HepG2 (cell line): ENCODE measurements at regions not wholly inside any gene's neighbourhood (a gene's known extent, or its start where the extent isn't known, plus 50 kb on each side); places are given as distances from the start of the nearest gene placed in this dataset.

Source experiments
- ATAC-seq: fragments of 200-7000 bp; cut with Tn5 transposase; 3 replicates; pipeline ENCODE4 v1.9.1; 2020; ENCODE audit warnings: mild to moderate bottlenecking, moderate library complexity
- BruUV-seq: library from RNA; stranded (reverse); fragments of 400-500 nt; replicated peaks from 2 replicates; lab custom pipeline; 2021; lab: Mats Ljungman, UMichigan
- CTCF ChIA-PET: fragments of 300-600 bp; formaldehyde crosslinking; extraction: SDS; loops from one replicate; lab custom pipeline; 2021; ENCODE audit warnings: low total read pairs, inconsistent platforms, low intra/inter-chr PET ratio; lab: Yijun Ruan, JAX
- POLR2A ChIA-PET: fragments of 350-600 bp; sonication (Branson Sonifier 250); formaldehyde crosslinking; loops from one replicate; lab custom pipeline; 2020; ENCODE audit warnings: antibody characterized with exemption, inconsistent platforms; lab: Yijun Ruan, JAX
- DNase-seq: peaks from one replicate; pipeline ENCODE4 v3.0.0-alpha.2; 2015; ENCODE audit warnings: low spot score
- FAIRE-seq: peaks from 3 replicates; lab custom pipeline; 2011; peaks lifted over from hg19 to GRCh38; lab: Jason Lieb, UNC
- H2AFZ ChIP-seq: one replicate; pipeline ENCODE4 v1.6.1; 2011; ENCODE audit warnings: low read length, inconsistent platforms
- H3K27ac ChIP-seq: fragments of 300-600 bp; 3 replicates; pipeline ENCODE4 v1.8.0; 2011; ENCODE audit warnings: mixed run types, mild to moderate bottlenecking, mixed read lengths, low read length, inconsistent platforms; ENCODE audit not compliant: insufficient read depth; ENCODE audit errors: extremely low read length
- H3K27me3 ChIP-seq, 2 experiments: fragments of 200-600 bp in 1 of 2; 2 replicates in 1 of 2; 3 replicates in 1 of 2; pipeline versions ENCODE4 v1.6.0 to v1.8.0; 2011; ENCODE audit warnings: low read length in 2 of 2, mild to moderate bottlenecking in 2 of 2, moderate library complexity in 2 of 2, inconsistent platforms in 1 of 2; ENCODE audit not compliant: insufficient read depth in 2 of 2, control insufficient read depth in 1 of 2
- H3K36me3 ChIP-seq, 2 experiments: fragments of 200-600 bp in 1 of 2; replicated peaks in 1 of 2; 2 replicates in 1 of 2; 3 replicates in 1 of 2; pipeline versions ENCODE4 v1.5.1 to v1.8.0; 2011; ENCODE audit warnings: low read length in 2 of 2, inconsistent platforms in 1 of 2; ENCODE audit not compliant: insufficient read depth in 2 of 2, control insufficient read depth in 1 of 2
- H3K4me1 ChIP-seq: 2 replicates; pipeline ENCODE4 v1.5.1; 2012; ENCODE audit warnings: low read length, inconsistent platforms; ENCODE audit not compliant: insufficient read depth
- H3K4me2 ChIP-seq: 2 replicates; pipeline ENCODE4 v1.6.0; 2011; ENCODE audit warnings: low read depth, low read length, inconsistent platforms
- H3K4me3 ChIP-seq, 3 experiments: fragments of 200-600 bp in 1 of 3; sonication (generic), shearing (Covaris generic) in 1 of 3; replicated peaks in 1 of 3; 2 replicates each; pipeline ENCODE4 v1.5.1; 2011 to 2016; ENCODE audit warnings: low read length in 3 of 3, inconsistent platforms in 2 of 3, low read depth in 2 of 3, mild to moderate bottlenecking in 2 of 3, control low read depth in 1 of 3, mixed read lengths in 1 of 3; ENCODE audit not compliant: insufficient read depth in 1 of 3
- H3K79me2 ChIP-seq: one replicate; pipeline ENCODE4 v1.6.1; 2011; ENCODE audit warnings: low read length, inconsistent platforms; ENCODE audit not compliant: insufficient read depth
- H3K9ac ChIP-seq: 2 replicates; pipeline ENCODE4 v1.6.0; 2011; ENCODE audit warnings: mild to moderate bottlenecking, low read depth, low read length, inconsistent platforms; ENCODE audit not compliant: insufficient read depth
- H3K9me3 ChIP-seq: 2 replicates; pipeline ENCODE4 v1.5.1; 2012; ENCODE audit warnings: mild to moderate bottlenecking, low read length
- H4K20me1 ChIP-seq: 2 replicates; pipeline ENCODE4 v1.6.0; 2011; ENCODE audit warnings: inconsistent platforms, mild to moderate bottlenecking, low read length, moderate library complexity; ENCODE audit not compliant: insufficient read depth
- AGO1 ChIP-seq: fragments of 200-400 bp; formaldehyde crosslinking; IDR thresholded peaks from 2 replicates; pipeline ENCODE4 v1.6.1; 2017; ENCODE audit warnings: mild to moderate bottlenecking, low read depth, low read length, moderate library complexity; ENCODE audit not compliant: poor library complexity, severe bottlenecking
- AKAP8 ChIP-seq: sonication (generic); formaldehyde crosslinking; IDR thresholded peaks from 2 replicates; pipeline ENCODE4 v1.5.1; 2020; ENCODE audit warnings: mild to moderate bottlenecking, missing genetic modification reagents
- DPF2 ChIP-seq: sonication (generic); formaldehyde crosslinking; IDR thresholded peaks from 2 replicates; pipeline ENCODE4 v1.4.0; 2020; ENCODE audit warnings: mild to moderate bottlenecking, low read depth, missing genetic modification reagents, borderline replicate concordance
- EZH2 ChIP-seq: conservative IDR thresholded peaks from 2 replicates; pipeline ENCODE4 v1.6.1; 2012; ENCODE audit warnings: mild to moderate bottlenecking, low read depth, low read length, moderate library complexity
- FOXA3 ChIP-seq: IDR thresholded peaks from 2 replicates; pipeline ENCODE4 v1.6.1; 2016; ENCODE audit warnings: missing genetic modification reagents, missing compliant biosample characterization
- HMGA1 ChIP-seq: sonication (generic); formaldehyde crosslinking; conservative IDR thresholded peaks from 2 replicates; pipeline ENCODE4 v1.4.0; 2020; ENCODE audit warnings: missing genetic modification reagents
- KLF12 ChIP-seq: sonication (generic); formaldehyde crosslinking; IDR thresholded peaks from 2 replicates; pipeline ENCODE4 v1.4.0; 2020; ENCODE audit warnings: missing genetic modification reagents, borderline replicate concordance
- MAFF ChIP-seq: IDR thresholded peaks from 2 replicates; pipeline ENCODE4 v1.6.1; 2011; ENCODE audit warnings: low read depth, low read length, improper control_type of control experiment
- MAFK ChIP-seq, 2 experiments: IDR thresholded peaks in 1 of 2; conservative IDR thresholded peaks in 1 of 2; 2 replicates each; pipeline ENCODE4 v1.6.1; 2011; ENCODE audit warnings: improper control_type of control experiment in 2 of 2, low read length in 2 of 2
- MLX ChIP-seq: IDR thresholded peaks from 2 replicates; pipeline ENCODE4 v1.6.1; 2016
- PRDM4 ChIP-seq: sonication (generic); formaldehyde crosslinking; IDR thresholded peaks from 2 replicates; pipeline ENCODE4 v1.9.0; 2021; ENCODE audit warnings: missing genetic modification reagents, borderline replicate concordance
- RAD21 ChIP-seq: fragments of 450-650 bp; formaldehyde crosslinking; IDR thresholded peaks from 2 replicates; pipeline ENCODE4 v1.5.0; 2020; ENCODE audit warnings: mild to moderate bottlenecking
- SMAD3 ChIP-seq: sonication (generic); formaldehyde crosslinking; IDR thresholded peaks from 2 replicates; pipeline ENCODE4 v1.4.0; 2020; ENCODE audit warnings: missing genetic modification reagents
- ZNF296 ChIP-seq: sonication (generic); formaldehyde crosslinking; conservative IDR thresholded peaks from 2 replicates; pipeline ENCODE4 v1.5.0; 2020; ENCODE audit warnings: mild to moderate bottlenecking, missing genetic modification reagents
- WGBS: methylation state at CpG from one replicate; pipeline ENCODE4 v1.1.6; 2017; ENCODE audit warnings: low lambda C conversion rate; 5-methylcytosine and 5-hydroxymethylcytosine counted together
- in situ Hi-C: cut with HindIII; loops from 2 replicates; pipeline ENCODE4 v1.10.0; 2017; ENCODE audit warnings: low pct_unique_long_range_greater_than_20kb; ENCODE audit not compliant: extremely low pct_ligation_motif_present
- intact Hi-C: fragments of 100-400 bp; cut with micrococcal nuclease; formaldehyde crosslinking; loops from one replicate; pipeline ENCODE4 v1.10.0; 2022; ENCODE audit not compliant: unreplicated experiment

GRCh38 chr1:219439376-219439775 is 173.5 kb downstream of the ZC3H11B start:
- BruUV-seq = no TSS peak
- no peak for FAIRE-seq
- Histone ChIP-seq H3K27ac (no peak overlapping the region), H3K9me3 (no peaks in the 10 kb centered on the region), H3K9ac (no peak overlapping the region), H3K4me2 (no peak overlapping the region), H4K20me1 (no peaks in the 10 kb centered on the region), H3K36me3 (no peaks in the 10 kb centered on the region), H3K27me3 (no peaks in the 10 kb centered on the region), H3K4me1 (peaks cover 6% of the 10 kb centered on the region; the same call in 1 of the 2 replicates), H3K4me3 (no peak overlapping the region), H2AFZ (no peak overlapping the region), H3K79me2 (no peaks in the 10 kb centered on the region)
- intact Hi-C loops (loop anchor here (1.0 kb wide), 1 partner anchor 24 kb away; no protein-coding TSS in a partner anchor), in situ Hi-C loops (no loop called here)
- ChIA-PET POLR2A (no interaction called here), CTCF (no interaction called here)
- no peak for TF ChIP-seq AGO1
- no peak for TF ChIP-seq PRDM4 (CRISPR knock-in tag)
- no peak for TF ChIP-seq DPF2 (CRISPR knock-in tag)
- no peak for TF ChIP-seq FOXA3 (CRISPR knock-in tag)
- no peak for TF ChIP-seq MLX (CRISPR knock-in tag)
- TF ChIP-seq ZNF296 (CRISPR knock-in tag) = no peak
- no peak for TF ChIP-seq EZH2
- TF ChIP-seq SMAD3 (CRISPR knock-in tag) = no peak
- TF ChIP-seq MAFK (conservative IDR thresholded peaks at IDR 0.05 in 1 of 2, IDR thresholded peaks at IDR 0.05 in 1 of 2; ENCODE audit: low read length in 2 of 2) = peak in 1 of 2 experiments; percentile 37; a peak in 1 of 4 replicates
- TF ChIP-seq KLF12 (CRISPR knock-in tag) = no peak
- 0 out of 2 replicates have a peak, but pooled peaks have one; percentile 14 for TF ChIP-seq MAFF
- no peak for TF ChIP-seq HMGA1 (CRISPR knock-in tag)
- TF ChIP-seq AKAP8 = no peak
- TF ChIP-seq RAD21 (CRISPR knock-in tag) = no peak
- DNase-seq = no peak
- no peak for ATAC-seq
- 29% methylated on average over 2 of the region's 2 CpGs for WGBS
